ENCODE measurements at regions not wholly inside any gene's neighbourhood (a gene's known extent, or its start where the extent isn't known, plus 50 kb on each side); places are given as distances from the start of the nearest gene placed in this dataset.

DNA sequence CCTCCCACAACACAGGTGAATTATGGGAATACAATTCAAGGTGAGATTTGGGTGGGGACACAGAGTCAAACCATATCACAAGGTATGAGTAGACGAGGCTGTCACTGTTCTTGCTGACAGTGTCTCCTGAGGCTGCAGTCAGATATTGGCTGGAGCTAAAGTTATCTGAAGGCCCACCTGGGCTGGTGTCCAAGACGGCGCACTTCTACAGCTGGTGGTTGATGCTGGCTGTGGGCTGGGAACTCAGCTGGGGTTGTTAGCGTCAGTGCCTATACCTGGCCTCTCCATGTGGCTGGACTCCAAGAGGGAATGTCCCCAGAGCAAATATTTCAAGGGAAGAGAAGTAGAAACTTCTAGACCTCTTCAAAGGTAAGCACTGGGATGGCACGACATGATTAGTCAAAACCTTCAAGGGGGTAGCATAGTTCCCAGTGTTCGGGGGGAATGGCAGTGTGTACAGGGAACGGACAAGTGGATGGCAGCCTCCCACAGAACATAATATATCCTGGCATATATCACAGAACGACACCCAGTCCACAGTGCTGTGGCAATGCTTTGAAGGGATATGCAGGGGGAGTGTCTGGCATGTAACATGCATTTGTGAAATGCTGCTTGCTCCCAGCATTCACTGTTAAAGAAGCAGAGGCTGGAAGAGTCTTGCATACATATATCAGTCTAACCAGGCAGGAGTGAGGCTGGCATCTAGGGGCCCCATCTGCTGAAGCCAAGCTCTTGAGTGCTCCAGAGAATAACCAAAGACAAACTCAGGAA lies 126.7 kb upstream of the RFLNA start:
- no peaks in the 10 kb centered on the region for H3K4me1 ChIP-seq
- no peaks in the 10 kb centered on the region for H3K9me3 ChIP-seq
- DNase-seq (ENCODE audit: extremely low spot score in 2 of 2): no peak
- H3K27me3 ChIP-seq: no peaks in the 10 kb centered on the region
- intact Hi-C loops (cut with DNase I): no loop called here
- H3K4me3 ChIP-seq: no peak overlapping the region
- no peak for TF ChIP-seq CTCF (IDR thresholded peaks at IDR 0.05)
- no peak for TF ChIP-seq POLR2A (IDR thresholded peaks at IDR 0.05)
- TF ChIP-seq POLR2AphosphoS5 (IDR thresholded peaks at IDR 0.05; ENCODE audit: insufficient read depth in 1 of 2, low read depth in 1 of 2): no peak
- H3K36me3 ChIP-seq: no peaks in the 10 kb centered on the region
- H3K27ac ChIP-seq: no peak overlapping the region

DNA sequence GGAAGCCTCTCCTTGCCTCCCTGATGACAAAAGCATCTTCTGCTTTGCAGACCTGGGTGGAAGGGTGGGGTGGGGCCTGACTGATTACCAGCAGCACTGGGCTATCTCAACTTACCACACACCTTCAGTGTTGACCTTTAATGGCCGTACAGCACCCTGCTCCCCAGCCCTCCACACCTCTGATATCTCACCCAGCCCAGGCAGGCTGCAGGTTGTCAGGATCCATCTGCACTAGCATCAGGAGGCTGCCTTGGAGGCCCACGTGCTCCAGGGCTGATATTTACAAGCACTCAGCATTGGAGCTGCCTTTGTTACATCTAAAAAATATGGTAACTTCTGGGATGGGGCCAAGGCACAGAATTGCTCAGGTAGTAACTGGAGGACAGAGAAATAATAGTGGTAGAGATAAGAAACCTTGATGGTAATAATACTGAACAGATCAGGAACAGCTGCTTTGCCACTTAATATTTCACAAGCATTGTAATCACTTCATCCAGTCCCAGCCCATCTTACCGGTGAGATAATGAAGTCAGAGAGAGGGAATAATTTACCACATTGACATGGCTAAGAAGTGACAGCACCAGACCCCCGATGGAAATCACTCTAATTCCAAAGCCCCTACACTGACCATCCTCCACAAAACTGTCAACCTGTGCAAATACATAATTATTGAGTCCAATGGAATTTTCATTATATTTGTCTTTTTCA lies 125.2 kb upstream of the RFLNA start:
- Histone ChIP-seq H3K4me1 (no peaks in the 10 kb centered on the region), H3K4me3 (no peak overlapping the region), H3K27ac (no peak overlapping the region), H3K27me3 (no peaks in the 10 kb centered on the region), H3K9me3 (no peaks in the 10 kb centered on the region), H3K36me3 (no peaks in the 10 kb centered on the region)
- DNase-seq (ENCODE audit: extremely low spot score in 2 of 2): no peak
- no peak for TF ChIP-seq CTCF (IDR thresholded peaks at IDR 0.05)
- TF ChIP-seq POLR2A (IDR thresholded peaks at IDR 0.05): no peak
- TF ChIP-seq POLR2AphosphoS5 (IDR thresholded peaks at IDR 0.05; ENCODE audit: insufficient read depth in 1 of 2, low read depth in 1 of 2): no peak
- intact Hi-C loops (cut with DNase I): no loop called here

- no peaks in the 10 kb centered on the region for H3K27me3 ChIP-seq
- no peaks in the 10 kb centered on the region for H3K9me3 ChIP-seq
- no peaks in the 10 kb centered on the region for H3K4me1 ChIP-seq
- intact Hi-C loops (cut with DNase I): no loop called here
- H3K4me3 ChIP-seq: no peak overlapping the region
- no peaks in the 10 kb centered on the region for H3K36me3 ChIP-seq
- TF ChIP-seq CTCF (IDR thresholded peaks at IDR 0.05): no peak
- no peak for TF ChIP-seq POLR2AphosphoS5 (IDR thresholded peaks at IDR 0.05; ENCODE audit: insufficient read depth in 1 of 2, low read depth in 1 of 2)
- no peak for TF ChIP-seq POLR2A (IDR thresholded peaks at IDR 0.05)
- H3K27ac ChIP-seq: no peak overlapping the region
- no peak for DNase-seq (ENCODE audit: extremely low spot score in 2 of 2)
Observed at GRCh38 chr12:124170760-124171159, 124.1 kb upstream of the RFLNA start.

GRCh38 chr12:124171231-124171979 lies 123.5 kb upstream of the RFLNA start:
- no peak for DNase-seq (ENCODE audit: extremely low spot score in 2 of 2)
- no peak for TF ChIP-seq POLR2A (IDR thresholded peaks at IDR 0.05)
- Histone ChIP-seq H3K9me3 (no peaks in the 10 kb centered on the region), H3K36me3 (no peaks in the 10 kb centered on the region), H3K27me3 (no peaks in the 10 kb centered on the region), H3K4me3 (no peak overlapping the region), H3K27ac (no peak overlapping the region), H3K4me1 (no peaks in the 10 kb centered on the region)
- intact Hi-C loops (cut with DNase I): no loop called here

- TF ChIP-seq POLR2A (IDR thresholded peaks at IDR 0.05) (no peak), POLR2AphosphoS5 (IDR thresholded peaks at IDR 0.05; ENCODE audit: insufficient read depth in 1 of 2, low read depth in 1 of 2) (no peak), CTCF (IDR thresholded peaks at IDR 0.05) (no peak)
- H3K36me3 ChIP-seq: no peaks in the 10 kb centered on the region
- DNase-seq (ENCODE audit: extremely low spot score in 2 of 2): no peak
- H3K27me3 ChIP-seq: no peaks in the 10 kb centered on the region
- no peaks in the 10 kb centered on the region for H3K4me1 ChIP-seq
- H3K27ac ChIP-seq: no peak overlapping the region
- no peaks in the 10 kb centered on the region for H3K9me3 ChIP-seq
- intact Hi-C loops (cut with DNase I): no loop called here
- no peak overlapping the region for H3K4me3 ChIP-seq
Observed at GRCh38 chr12:124172636-124173035, 122.3 kb upstream of the RFLNA start.
